HL-60 (cell line): ENCODE measurements at regions not wholly inside any gene's neighbourhood (a gene's known extent, or its start where the extent isn't known, plus 50 kb on each side); places are given as distances from the start of the nearest gene placed in this dataset.

ENCODE experiments used
- CTCF ChIP-seq: IDR thresholded peaks from one replicate; pipeline ENCODE4 v1.5.1; 2011; ENCODE audit warnings: low read length, control low read depth, inconsistent platforms; ENCODE audit not compliant: insufficient read depth
- GABPA ChIP-seq: IDR thresholded peaks from 2 replicates; pipeline ENCODE4 v1.6.1; 2012; ENCODE audit warnings: low read depth
- POLR2AphosphoS5 ChIP-seq: IDR thresholded peaks from 2 replicates; pipeline ENCODE4 v1.6.1; 2012; ENCODE audit warnings: low read depth
- SPI1 ChIP-seq: IDR thresholded peaks from 2 replicates; pipeline ENCODE4 v1.6.1; 2012; ENCODE audit warnings: low read depth, mild to moderate bottlenecking, borderline replicate concordance
- TF ChIP-seq, protein P1 (sequence below): IDR thresholded peaks from 2 replicates; pipeline ENCODE4 v1.6.1; 2012; ENCODE audit warnings: low read depth; ENCODE audit not compliant: insufficient replicate concordance

DNA sequence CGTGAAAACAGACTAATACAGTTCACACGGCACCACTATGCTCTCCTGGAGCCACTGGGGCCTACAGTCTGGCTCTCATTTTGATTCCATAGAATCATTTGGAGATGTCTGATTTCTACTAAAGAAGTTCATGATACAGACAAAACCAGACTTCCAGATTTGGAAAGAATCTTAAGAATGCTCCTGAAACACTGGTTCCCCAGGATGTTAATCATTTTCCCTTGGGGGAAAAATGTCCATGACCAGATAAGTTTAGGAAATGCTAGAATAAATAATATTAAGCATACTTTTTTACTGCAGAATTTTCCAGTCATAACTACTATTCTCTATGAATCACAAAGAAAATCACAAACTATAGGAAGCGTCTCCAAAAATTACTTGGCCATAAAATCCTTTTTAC, 63.0 kb upstream of the RGS7 start:
- no peak for TF ChIP-seq POLR2AphosphoS5
- no peak for TF ChIP-seq CTCF
- no peak for TF ChIP-seq GABPA
- TF ChIP-seq, protein P1, sequence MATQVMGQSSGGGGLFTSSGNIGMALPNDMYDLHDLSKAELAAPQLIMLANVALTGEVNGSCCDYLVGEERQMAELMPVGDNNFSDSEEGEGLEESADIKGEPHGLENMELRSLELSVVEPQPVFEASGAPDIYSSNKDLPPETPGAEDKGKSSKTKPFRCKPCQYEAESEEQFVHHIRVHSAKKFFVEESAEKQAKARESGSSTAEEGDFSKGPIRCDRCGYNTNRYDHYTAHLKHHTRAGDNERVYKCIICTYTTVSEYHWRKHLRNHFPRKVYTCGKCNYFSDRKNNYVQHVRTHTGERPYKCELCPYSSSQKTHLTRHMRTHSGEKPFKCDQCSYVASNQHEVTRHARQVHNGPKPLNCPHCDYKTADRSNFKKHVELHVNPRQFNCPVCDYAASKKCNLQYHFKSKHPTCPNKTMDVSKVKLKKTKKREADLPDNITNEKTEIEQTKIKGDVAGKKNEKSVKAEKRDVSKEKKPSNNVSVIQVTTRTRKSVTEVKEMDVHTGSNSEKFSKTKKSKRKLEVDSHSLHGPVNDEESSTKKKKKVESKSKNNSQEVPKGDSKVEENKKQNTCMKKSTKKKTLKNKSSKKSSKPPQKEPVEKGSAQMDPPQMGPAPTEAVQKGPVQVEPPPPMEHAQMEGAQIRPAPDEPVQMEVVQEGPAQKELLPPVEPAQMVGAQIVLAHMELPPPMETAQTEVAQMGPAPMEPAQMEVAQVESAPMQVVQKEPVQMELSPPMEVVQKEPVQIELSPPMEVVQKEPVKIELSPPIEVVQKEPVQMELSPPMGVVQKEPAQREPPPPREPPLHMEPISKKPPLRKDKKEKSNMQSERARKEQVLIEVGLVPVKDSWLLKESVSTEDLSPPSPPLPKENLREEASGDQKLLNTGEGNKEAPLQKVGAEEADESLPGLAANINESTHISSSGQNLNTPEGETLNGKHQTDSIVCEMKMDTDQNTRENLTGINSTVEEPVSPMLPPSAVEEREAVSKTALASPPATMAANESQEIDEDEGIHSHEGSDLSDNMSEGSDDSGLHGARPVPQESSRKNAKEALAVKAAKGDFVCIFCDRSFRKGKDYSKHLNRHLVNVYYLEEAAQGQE: no peak
- no peak for TF ChIP-seq SPI1
